ENCODE measurements at regions not wholly inside any gene's neighbourhood (a gene's known extent, or its start where the extent isn't known, plus 50 kb on each side); places are given as distances from the start of the nearest gene placed in this dataset.

- DNase-seq (ENCODE audit: low read depth, low spot score) = no peak
- no TSS peak for BruUV-seq (replicated peaks)
- intact Hi-C loops (cut with micrococcal nuclease; ENCODE audit: unreplicated experiment) = no loop called here
- H3K36me3 ChIP-seq (ENCODE audit: control insufficient read depth, insufficient read depth, low read length) = no peaks in the 10 kb centered on the region
- no peak overlapping the region for H3K27ac ChIP-seq (ENCODE audit: low read length)
- no peak for ATAC-seq
- no peak overlapping the region for H3K4me3 ChIP-seq (ENCODE audit: low read depth in 2 of 2, low read length in 2 of 2)
- no peaks in the 10 kb centered on the region for H3K4me1 ChIP-seq (ENCODE audit: control insufficient read depth, insufficient read depth, low read length)
- in situ Hi-C loops (cut with HindIII; ENCODE audit: low pct_unique_long_range_greater_than_20kb, low sequenced_read_pairs) = no loop called here
- H3K27me3 ChIP-seq (ENCODE audit: control insufficient read depth, insufficient read depth, low read length) = no peaks in the 10 kb centered on the region
- POLR2A ChIA-PET = interaction anchor here (0.5 kb wide), 1 partner anchor 98 kb away, joined by 6 read pairs; no protein-coding TSS in a partner anchor
- H3K9me3 ChIP-seq (ENCODE audit: control insufficient read depth, insufficient read depth, low read depth, low read length) = no peaks in the 10 kb centered on the region
- no peak for TF ChIP-seq POLR2AphosphoS5 (IDR thresholded peaks at IDR 0.05; ENCODE audit: low read depth, low read length)
- CTCF ChIA-PET = no interaction called here
These were observed 1156.9 kb downstream of the CDH9 start for GRCh38 chr5:25881318-25882036.

GRCh38 chr5:25863811-25864210 is 1174.6 kb downstream of the CDH9 start:
- POLR2A ChIA-PET = no interaction called here
- no peak for DNase-seq (ENCODE audit: low read depth, low spot score)
- H3K4me3 ChIP-seq (ENCODE audit: low read depth in 2 of 2, low read length in 2 of 2) = no peak overlapping the region
- ATAC-seq = no peak
- no TSS peak for BruUV-seq (replicated peaks)
- CTCF ChIA-PET = interaction anchor here (0.9 kb wide), 1 partner anchor 34 kb away, joined by 3 read pairs; no protein-coding TSS in a partner anchor
- TF ChIP-seq, protein P1, sequence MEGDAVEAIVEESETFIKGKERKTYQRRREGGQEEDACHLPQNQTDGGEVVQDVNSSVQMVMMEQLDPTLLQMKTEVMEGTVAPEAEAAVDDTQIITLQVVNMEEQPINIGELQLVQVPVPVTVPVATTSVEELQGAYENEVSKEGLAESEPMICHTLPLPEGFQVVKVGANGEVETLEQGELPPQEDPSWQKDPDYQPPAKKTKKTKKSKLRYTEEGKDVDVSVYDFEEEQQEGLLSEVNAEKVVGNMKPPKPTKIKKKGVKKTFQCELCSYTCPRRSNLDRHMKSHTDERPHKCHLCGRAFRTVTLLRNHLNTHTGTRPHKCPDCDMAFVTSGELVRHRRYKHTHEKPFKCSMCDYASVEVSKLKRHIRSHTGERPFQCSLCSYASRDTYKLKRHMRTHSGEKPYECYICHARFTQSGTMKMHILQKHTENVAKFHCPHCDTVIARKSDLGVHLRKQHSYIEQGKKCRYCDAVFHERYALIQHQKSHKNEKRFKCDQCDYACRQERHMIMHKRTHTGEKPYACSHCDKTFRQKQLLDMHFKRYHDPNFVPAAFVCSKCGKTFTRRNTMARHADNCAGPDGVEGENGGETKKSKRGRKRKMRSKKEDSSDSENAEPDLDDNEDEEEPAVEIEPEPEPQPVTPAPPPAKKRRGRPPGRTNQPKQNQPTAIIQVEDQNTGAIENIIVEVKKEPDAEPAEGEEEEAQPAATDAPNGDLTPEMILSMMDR (IDR thresholded peaks at IDR 0.05) = no peak
- TF ChIP-seq SIN3A (IDR thresholded peaks at IDR 0.05; ENCODE audit: borderline replicate concordance, insufficient read depth, low read depth, low read length) (no peak), TCF7L2 (IDR thresholded peaks at IDR 0.05; ENCODE audit: low read depth, low read length) (no peak), POLR2AphosphoS5 (IDR thresholded peaks at IDR 0.05; ENCODE audit: low read depth, low read length) (no peak), REST (IDR thresholded peaks at IDR 0.05; ENCODE audit: insufficient read depth in 1 of 2, low read depth in 2 of 2, low read length in 1 of 2) (no peak)
- H3K27me3 ChIP-seq (ENCODE audit: control insufficient read depth, insufficient read depth, low read length) = no peaks in the 10 kb centered on the region
- in situ Hi-C loops (cut with HindIII; ENCODE audit: low pct_unique_long_range_greater_than_20kb, low sequenced_read_pairs) (no loop called here), intact Hi-C loops (cut with micrococcal nuclease; ENCODE audit: unreplicated experiment) (no loop called here)
- no peaks in the 10 kb centered on the region for H3K9me3 ChIP-seq (ENCODE audit: control insufficient read depth, insufficient read depth, low read depth, low read length)
- no peaks in the 10 kb centered on the region for H3K4me1 ChIP-seq (ENCODE audit: control insufficient read depth, insufficient read depth, low read length)
- H3K27ac ChIP-seq (ENCODE audit: low read length) = no peak overlapping the region
- H3K36me3 ChIP-seq (ENCODE audit: control insufficient read depth, insufficient read depth, low read length) = no peaks in the 10 kb centered on the region

GRCh38 chr5:25862276-25862675 is 1176.1 kb downstream of the CDH9 start:
- Histone ChIP-seq H3K36me3 (ENCODE audit: control insufficient read depth, insufficient read depth, low read length) (no peaks in the 10 kb centered on the region), H3K4me3 (ENCODE audit: low read depth in 2 of 2, low read length in 2 of 2) (no peak overlapping the region), H3K9me3 (ENCODE audit: control insufficient read depth, insufficient read depth, low read depth, low read length) (no peaks in the 10 kb centered on the region), H3K27me3 (ENCODE audit: control insufficient read depth, insufficient read depth, low read length) (no peaks in the 10 kb centered on the region), H3K4me1 (ENCODE audit: control insufficient read depth, insufficient read depth, low read length) (no peaks in the 10 kb centered on the region), H3K27ac (ENCODE audit: low read length) (no peak overlapping the region)
- ChIA-PET POLR2A (no interaction called here), CTCF (no interaction called here)
- intact Hi-C loops (cut with micrococcal nuclease; ENCODE audit: unreplicated experiment) = no loop called here
- TF ChIP-seq SIN3A (IDR thresholded peaks at IDR 0.05; ENCODE audit: borderline replicate concordance, insufficient read depth, low read depth, low read length) (no peak), TCF7L2 (IDR thresholded peaks at IDR 0.05; ENCODE audit: low read depth, low read length) (no peak), POLR2AphosphoS5 (IDR thresholded peaks at IDR 0.05; ENCODE audit: low read depth, low read length) (no peak), REST (IDR thresholded peaks at IDR 0.05; ENCODE audit: insufficient read depth in 1 of 2, low read depth in 2 of 2, low read length in 1 of 2) (no peak)
- TF ChIP-seq, protein P1 (IDR thresholded peaks at IDR 0.05) = no peak
- no TSS peak for BruUV-seq (replicated peaks)
- in situ Hi-C loops (cut with HindIII; ENCODE audit: low pct_unique_long_range_greater_than_20kb, low sequenced_read_pairs) = no loop called here
- ATAC-seq = no peak
- DNase-seq (ENCODE audit: low read depth, low spot score) = no peak
